GM18861 (cell line): ENCODE measurements at regions not wholly inside any gene's neighbourhood (a gene's known extent, or its start where the extent isn't known, plus 50 kb on each side); places are given as distances from the start of the nearest gene placed in this dataset.
"Not testable (repeated sequence)": the region's sequence is repeated elsewhere in the genome, so short reads cannot be mapped to it uniquely, and the experiment has no call there.

Experiments
- ATAC-seq: cut with Tn5 transposase; IDR thresholded peaks from one replicate; pipeline ENCODE4 v1.9.1; 2021; ENCODE audit not compliant: unreplicated experiment

DNA sequence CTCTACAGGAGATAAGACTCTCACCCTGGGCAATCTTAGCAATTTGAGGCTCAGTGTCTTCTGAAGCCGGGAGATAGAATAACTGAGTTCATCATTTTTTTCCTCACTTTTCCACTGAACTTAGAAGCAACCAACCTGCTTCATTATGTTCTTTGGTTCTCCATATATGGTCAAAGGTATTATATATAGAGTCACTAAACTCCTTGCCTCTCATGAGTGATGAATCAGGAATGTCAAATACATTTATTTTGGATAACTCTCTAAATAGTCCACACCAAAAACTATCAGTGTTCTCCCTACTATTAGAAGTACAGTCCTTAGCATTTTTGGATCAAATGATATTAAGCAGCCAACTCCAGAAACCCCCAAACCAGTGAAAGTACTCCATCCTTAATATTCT is 421.5 kb upstream of the EPHA5 start:
- ATAC-seq = no peak

DNA sequence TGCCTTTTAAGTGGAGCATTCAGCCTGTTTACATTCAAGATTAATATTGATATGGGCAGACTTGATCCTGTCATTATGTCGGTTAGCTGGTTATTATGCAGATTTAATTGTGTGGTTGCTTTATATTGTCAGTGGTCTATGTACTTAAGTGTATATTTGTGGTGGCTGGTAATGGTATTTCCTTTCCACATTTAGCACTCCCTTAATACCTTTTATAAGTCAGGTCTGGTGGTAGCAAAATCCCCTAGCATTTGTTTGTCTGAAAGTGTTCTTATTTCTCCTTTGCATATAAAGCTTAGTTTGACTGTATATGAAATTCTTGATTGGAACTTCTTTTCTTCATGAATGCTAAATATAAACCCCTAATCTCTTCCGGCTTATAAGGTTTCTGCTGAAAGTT is 403.7 kb upstream of the EPHA5 start:
- no peak for ATAC-seq

DNA sequence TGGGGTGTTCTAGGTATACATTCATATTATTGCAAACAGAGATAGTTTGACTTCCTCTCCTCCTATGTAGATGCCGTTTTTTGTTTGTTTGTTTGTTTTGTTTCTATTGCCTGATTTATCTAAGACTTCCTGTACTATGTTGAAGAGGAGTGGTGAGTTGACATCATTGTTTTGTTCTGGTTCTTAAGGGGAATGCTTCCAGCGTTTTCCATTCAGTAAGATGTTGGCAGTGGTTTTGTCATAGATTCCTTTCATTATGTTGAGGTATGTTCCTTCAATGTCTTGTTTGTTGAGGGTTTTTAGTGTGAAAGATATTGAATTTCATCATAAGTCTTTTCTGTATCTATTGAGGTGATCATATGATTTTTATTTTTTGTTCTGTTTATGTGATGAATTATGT is 401.6 kb upstream of the EPHA5 start:
- ATAC-seq = no peak

DNA sequence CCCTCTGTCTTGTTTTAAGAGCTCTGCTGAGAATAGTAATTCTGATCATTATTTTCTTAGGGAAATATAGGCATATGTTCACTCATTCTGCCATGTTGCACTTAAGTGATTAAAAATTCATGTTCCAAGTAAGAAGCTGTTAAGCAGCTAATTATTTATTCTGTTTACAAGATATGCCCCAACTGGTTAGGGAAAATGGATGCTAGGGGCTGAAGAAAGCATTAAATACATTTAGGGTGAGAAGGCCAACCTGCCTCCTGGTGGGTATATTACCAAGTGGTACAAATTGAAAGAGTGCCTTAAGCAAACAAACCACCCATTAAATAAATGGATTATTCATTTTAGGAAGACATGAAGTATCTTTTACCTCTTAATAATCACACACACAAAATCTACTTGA is 392.6 kb upstream of the EPHA5 start:
- ATAC-seq = no peak

DNA sequence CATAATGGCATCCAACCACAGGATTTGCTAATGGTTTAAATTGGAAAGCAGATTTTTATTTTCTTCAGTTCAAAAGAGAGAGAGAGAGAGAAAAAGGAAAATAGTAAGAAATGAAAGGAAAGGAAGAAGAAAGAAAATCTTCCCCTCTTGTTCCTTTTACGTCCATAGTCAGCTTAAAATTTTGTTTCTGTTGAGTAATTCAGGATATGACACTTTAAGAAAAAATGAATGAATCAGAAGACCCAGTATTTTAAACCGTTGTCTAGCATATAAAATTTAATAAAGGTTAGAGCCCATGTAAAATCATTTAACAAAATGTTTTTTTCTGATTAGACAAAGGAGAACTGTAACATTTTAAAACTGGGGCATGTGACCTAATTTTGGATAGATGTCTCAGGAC is 391.8 kb upstream of the EPHA5 start:
- ATAC-seq = no peak

DNA sequence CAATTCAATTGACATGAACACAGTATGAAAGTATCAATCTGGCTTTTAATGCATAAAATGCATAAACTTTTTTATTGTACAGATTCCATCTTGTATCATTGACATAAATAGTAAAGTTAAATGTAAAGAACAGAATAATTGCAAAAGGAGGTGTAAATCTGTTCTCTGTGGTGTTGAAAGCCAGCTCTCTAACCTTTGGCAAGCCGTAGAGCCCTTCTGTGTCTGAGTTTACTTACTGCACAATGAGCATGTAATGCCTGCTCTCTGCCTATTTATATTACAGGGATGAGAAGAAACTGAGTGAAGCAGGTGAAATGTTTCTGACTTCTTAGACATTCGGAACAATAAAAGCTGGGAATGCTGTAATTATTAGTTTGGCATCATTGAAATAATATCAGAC is 389.3 kb upstream of the EPHA5 start:
- no peak for ATAC-seq

DNA sequence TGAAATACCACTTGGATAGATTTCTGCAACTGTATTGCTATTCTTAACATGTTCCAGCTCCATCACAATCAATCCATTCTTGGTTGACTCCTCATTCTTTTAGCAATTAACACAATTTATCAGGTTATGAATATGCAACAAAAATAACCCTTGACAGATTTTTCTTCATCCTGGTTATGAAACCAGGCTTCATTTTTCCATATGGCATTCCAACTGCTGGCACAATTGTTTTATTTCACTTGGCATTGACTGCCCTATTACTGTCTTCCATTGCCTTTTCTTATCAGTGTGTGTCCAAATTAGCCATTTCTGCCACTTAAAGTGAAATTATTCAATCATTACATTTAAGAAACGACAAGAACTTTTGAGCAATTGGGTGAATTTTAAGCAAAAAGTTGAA is 388.8 kb upstream of the EPHA5 start:
- ATAC-seq = no peak

DNA sequence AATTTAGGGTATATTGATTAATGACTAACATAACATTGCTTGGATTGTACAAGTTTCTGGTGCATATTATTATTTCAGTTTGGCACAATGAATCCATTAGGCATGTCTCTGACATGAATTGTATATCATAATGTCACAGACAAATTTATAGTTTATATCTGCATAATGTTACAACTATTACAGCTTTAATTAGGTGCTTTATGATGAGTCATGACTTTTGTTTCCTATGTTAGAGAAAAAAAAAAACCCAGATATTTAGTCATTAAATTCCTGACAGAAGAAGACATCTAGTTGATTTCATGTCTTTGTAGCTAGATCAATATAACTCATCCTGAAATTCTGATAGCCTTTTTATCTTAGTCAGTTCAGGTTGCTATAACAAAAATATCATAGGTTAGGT is 385.7 kb upstream of the EPHA5 start:
- no peak for ATAC-seq

DNA sequence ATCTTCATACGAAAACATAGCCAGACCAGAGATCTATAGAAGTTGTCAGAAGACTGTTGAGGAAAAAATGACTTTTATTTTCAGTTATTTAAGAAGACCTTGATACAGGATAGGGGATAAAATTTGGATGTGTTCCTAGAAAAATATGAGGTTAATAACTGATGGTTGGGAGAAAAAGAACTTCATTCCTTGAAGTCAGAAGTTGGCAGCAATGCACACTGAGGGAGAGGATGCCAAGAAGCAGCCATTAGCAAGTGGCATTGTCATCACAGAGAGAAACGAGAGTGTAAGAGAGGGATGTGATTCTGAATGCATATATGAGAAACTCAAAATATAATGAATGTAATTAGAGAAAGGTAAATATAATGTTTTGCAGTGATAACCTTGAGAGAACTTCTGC is 382.1 kb upstream of the EPHA5 start:
- no peak for ATAC-seq

DNA sequence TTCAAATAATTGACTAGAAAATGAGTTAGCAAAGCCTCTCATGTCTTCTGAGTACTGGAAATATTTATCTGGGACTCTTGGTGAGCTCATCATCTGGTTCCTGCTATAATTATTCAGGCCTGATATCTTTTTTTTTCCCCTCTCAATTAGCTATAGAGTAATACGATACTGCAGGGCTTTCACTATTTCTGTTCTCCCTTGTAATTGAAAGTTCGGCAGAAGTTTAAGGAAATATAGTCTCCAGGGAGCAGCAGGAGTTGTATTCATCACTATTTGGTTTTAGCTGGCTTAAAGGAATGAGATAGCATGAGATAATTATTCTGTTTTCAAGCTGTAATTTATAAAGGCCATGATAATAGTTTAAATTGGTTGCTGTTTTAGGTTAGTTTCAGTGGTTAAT is 378.6 kb upstream of the EPHA5 start:
- no peak for ATAC-seq

DNA sequence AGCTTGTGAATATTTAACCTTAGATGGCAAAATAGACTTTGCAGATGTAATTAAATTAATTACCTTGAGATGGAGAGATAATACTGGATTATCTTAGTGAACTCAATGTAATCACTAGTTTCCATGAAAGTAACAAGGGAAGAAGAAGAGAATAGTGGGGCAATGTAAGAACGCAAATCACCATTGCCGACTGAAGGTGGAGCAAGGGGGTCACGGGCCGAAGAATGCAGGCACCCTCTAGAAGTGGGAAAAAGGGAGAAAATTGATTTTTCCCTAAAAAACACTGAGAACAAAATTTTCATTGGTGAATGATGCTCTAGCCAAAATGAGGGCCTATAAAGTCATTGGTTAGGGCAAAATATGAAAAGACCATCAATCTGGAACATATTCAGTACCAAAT is 375.6 kb upstream of the EPHA5 start:
- no peak for ATAC-seq

DNA sequence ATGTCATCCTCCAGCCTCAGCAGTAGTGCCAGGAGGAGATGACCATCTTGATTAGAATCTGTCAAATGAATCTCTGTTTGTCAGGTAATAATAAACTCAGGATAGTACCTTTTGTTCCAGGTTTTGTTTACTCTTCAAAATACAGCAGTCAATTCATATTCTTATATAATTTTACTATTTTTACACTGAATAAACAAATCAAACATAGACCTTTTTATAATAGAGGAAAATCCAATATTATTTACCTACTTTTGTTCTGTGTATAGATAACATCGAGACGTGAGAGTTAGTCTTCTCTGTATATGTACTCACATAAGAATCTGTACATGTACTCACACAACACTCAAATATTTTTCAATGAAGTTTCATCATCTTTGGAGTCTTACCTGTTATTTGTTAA is 365.4 kb upstream of the EPHA5 start:
- no peak for ATAC-seq

DNA sequence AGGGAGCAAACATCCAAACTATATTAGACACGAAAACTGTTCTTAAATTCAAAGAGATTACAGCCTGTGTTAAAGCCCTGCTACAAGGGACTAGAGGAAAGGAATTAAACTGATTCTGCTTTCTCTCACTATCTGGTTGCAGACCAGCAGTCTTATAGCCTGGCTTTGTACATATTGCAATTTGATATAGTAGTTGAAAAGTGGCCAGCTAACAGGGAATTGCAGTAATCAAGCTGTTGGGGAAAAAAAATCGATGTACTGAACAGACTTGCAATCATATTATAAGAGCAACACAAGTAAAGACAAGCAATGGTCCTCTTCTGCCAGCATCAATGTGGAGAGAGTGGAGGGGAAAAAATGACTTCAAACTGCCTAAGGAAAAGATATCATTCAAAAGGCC is 364.4 kb upstream of the EPHA5 start:
- no peak for ATAC-seq

DNA sequence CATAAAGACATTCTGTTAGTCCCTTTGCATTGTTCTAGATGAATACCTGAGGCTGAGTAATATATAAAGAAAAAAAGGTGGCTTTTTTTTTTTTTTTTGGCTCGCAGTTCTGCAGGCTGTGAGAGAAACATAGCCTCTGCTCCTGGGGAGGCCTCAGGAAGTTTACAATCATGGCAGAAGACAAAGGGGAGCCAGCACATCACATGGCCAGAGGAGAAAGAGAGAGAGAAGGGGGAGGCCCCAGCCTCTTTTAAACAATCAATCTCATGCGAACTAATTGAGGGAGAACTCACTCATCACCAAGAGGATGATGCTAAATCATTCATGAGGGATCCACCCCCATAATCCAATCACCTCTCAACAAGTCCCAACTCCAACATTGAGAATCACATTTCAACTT is 364.0 kb upstream of the EPHA5 start:
- no peak for ATAC-seq

DNA sequence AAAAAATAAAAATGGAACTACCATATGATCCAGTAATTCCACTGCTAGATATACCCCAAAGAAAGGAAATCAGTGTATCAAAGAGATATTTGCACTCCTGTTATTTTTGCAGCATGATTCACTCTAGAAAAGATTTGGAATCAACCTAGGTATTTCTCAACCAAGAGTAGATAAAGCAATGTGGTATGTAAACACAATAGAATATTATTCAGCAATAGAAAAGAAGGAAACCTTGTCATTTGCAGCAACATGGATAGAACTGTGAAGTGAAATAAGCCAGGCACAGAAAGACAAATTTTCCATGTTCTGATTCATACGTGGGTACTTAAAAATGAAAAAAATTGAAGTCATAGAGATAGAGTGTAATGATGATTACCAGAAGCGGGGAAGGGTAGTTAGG is 362.3 kb upstream of the EPHA5 start:
- ATAC-seq = no peak

DNA sequence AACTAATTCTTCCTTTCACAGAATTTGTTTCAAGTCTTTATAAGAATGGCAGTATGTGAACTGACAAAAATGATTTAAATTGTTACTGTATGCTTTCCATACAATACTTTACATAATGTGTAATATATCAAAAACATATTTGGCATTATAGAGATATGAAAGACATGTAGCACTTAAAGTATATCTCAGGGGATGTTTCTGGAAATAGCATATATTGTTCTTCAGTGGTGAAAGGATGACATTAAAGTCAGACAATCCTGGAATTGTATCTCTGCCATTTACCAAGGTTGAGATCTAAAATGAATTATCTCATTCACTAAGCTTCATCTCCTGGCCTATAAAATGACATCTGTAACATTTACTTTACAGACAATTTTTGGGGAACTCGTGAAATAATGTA is 358.4 kb upstream of the EPHA5 start:
- ATAC-seq = no peak

DNA sequence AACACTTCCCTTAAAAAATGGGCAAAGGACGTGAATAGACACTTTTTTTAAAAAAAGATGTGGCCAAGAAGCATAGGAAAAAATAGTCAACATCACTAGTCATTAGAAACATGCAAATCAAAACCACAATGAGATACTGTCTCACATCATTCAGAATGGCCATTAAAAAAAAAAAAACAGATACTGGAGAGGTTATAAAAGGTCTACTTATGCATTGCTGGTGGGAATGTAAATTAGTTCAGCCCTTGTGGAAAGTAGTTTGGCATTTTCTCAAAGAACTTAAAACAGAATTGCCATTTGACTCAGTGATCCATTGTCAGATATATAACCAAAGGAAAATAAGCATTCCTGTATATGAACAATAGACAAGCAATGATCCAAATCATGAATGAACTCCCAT is 352.8 kb upstream of the EPHA5 start:
- ATAC-seq = no peak

DNA sequence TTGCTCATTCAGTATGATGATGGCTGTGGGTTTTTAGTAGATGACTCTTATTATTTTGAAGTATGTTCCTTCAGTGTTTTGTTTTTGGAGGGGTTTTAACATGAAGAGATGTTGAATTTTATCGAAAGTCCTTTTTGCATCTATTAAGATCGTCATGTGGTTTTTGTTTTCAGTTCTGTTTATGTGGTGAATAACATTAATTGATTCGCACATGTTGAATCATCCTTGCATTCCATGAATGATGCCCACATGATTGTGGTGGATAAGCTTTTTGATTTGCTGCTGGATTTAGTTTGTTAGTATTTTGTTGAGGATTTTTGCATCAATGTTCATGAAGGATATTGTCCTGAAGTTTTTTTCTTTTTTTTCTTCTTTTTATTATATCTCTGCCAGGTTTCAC is 347.4 kb upstream of the EPHA5 start:
- ATAC-seq = no peak

DNA sequence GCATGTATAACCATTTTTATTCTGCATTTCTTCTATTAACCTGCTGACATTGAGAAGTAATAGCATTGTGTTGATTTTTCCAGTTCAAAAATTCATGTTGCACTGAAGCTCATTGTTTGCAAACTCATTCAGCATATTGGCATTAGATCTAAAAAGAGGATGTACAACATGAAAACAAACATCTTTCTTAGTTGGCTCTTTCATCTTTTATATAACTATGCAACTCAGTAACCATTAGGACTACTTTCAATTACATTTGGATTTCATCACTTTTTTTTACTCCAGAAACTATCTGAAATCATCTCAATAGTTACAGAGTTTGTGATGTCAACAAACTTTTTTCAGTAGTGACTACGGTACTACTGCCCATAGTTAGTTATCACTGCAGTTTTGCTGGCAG is 346.0 kb upstream of the EPHA5 start:
- ATAC-seq = no peak

DNA sequence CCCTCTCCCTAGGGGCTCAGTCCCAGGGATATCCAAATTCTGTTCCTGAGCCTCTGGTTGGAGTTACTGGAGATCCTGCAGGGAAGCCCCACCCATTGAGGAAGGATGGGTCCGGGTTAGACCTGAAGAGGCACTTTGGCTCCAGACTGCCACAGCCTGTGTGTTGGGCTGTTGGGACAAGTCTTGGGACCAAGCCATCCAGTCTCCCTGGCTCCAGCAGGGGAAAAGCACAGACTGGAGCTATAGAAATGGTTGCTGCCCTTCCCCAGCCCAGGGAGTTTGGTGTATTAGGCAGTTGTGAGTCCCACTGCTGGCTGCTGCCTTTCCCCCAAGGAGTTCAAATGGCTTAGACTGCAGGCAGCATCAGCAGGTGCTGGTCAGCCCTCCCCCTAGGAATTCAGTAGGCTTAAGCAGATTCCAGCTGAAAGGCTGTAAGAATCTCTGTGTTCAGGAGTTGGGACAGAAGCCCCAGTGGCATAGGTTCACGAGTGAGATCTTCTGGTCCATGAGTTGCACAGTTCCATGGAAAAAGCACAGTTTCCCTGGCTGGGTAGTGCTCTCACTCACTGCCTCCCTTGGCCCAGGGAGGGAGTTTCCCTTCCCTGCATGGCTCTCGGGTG is 344.0 kb upstream of the EPHA5 start:
- no peak for ATAC-seq

DNA sequence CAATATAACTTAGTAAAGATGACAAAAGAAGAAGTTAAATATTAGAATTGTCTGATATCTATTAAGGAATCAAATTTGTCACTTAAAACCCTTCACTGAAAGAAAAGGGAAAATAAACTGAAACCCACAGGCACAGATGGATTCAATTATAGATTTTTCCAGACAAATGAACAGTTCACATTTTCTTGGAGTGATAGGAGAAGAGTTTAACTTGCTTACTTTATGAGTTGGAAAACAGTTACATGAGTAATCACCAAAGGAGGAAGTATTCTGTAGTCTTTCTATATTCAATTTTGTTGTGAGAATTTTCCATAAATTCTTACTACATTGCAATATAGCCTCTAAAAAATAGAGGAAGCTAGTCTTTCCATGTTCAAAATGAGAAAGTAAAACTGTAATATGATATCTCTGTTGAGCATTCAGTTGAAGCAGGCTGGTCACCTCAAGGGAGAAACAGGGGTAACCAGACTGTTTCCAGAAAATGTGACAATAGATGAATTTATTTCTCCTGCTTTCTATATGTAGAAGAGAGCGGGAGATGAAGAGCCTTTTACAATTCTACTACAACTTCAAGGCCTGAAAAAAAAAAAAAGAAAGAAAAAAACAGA is 330.3 kb upstream of the EPHA5 start:
- no peak for ATAC-seq

DNA sequence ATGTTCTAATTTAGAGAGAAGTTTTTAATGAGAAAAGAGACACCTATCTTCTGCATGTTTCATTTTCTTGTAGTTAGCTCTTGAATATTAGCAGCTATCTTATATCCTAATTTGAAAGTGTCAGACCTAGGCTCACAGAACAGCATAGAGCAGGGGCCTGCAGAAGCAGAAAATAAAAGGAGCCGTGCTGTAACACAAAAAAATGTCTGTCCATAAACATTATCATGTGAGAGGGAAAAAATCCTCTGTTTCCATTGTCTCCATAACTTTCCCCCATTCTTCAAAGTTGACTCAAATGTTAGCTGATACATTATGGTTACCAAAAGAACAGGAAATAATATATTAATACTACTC is 329.2 kb upstream of the EPHA5 start:
- no peak for ATAC-seq

DNA sequence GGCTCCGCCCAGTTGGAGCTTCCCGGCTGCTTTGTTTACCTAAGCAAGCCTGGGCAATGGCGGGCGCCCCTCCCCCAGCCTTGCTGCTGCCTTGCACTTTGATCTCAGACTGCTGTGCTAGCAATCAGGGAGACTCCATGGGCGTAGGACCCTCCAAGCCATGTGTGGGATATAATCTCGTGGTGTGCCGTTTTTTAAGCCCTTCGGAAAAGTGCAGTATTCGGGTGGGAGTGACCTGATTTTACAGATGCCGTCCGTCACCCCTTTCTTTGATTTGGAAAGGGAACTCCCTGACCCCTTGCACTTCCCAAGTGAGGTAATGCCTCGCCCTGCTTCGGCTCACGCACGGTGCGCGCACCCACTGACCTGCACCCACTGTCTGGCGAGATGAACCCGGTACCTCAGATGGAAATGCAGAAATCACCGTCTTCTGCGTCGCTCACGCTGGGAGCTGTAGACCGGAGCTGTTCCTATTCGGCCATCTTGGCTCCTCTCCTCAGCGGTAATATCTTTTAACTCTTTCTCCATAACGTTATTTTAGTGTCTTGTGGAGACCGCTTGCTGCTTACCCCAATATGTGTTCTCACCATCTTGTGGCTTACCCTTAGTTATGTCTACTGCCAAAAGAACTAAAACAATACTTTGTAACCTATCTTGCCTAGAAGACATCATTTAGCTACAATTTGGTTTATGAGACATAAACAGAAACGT is 328.7 kb upstream of the EPHA5 start:
- not testable (repeated sequence) for ATAC-seq
